ENCODE measurements at regions not wholly inside any gene's neighbourhood (a gene's known extent, or its start where the extent isn't known, plus 50 kb on each side); places are given as distances from the start of the nearest gene placed in this dataset.

DNA sequence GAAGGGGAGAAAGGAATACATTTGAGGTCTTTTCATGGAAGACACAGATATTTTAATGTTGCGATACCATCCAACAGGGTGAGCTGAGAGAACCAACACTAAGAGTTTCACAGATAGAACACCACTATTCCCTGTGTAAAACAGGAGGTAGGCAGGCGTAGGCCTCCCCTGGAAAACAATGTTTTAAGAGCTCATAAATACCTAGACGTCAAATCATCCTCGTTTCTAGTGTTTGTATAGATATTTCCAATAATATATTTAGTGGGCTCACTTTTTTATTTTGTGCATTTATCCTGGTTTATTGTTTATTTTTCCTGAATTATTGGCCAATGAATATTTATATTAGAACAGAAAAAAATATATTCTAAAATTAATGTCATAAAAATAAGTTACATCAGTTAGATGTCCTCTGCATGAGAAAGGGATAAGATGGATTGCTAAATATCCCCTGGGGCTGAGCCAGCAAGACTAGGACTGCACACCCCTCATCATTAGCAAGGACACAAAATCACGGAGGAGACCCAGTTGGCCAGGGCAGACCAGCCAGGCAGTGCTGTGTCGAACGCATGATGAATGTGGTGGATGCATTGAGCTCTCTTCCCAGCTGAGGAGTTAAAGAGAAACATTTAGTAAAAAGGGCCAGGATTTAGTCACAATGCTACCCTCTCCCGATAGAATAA, 380.5 kb downstream of the C6orf118 start:
- TF ChIP-seq TAF1 (IDR thresholded peaks at IDR 0.05; ENCODE audit: low read depth), result no peak
- TF ChIP-seq, protein P1, sequence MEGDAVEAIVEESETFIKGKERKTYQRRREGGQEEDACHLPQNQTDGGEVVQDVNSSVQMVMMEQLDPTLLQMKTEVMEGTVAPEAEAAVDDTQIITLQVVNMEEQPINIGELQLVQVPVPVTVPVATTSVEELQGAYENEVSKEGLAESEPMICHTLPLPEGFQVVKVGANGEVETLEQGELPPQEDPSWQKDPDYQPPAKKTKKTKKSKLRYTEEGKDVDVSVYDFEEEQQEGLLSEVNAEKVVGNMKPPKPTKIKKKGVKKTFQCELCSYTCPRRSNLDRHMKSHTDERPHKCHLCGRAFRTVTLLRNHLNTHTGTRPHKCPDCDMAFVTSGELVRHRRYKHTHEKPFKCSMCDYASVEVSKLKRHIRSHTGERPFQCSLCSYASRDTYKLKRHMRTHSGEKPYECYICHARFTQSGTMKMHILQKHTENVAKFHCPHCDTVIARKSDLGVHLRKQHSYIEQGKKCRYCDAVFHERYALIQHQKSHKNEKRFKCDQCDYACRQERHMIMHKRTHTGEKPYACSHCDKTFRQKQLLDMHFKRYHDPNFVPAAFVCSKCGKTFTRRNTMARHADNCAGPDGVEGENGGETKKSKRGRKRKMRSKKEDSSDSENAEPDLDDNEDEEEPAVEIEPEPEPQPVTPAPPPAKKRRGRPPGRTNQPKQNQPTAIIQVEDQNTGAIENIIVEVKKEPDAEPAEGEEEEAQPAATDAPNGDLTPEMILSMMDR (IDR thresholded peaks at IDR 0.05; ENCODE audit: poor library complexity, severe bottlenecking), result no peak
- TF ChIP-seq POLR2AphosphoS5 (IDR thresholded peaks at IDR 0.05), result peak; percentile 1
- no peak for TF ChIP-seq EZH2 (IDR thresholded peaks at IDR 0.05; ENCODE audit: borderline replicate concordance, insufficient read depth, low read length, poor library complexity, severe bottlenecking)
- TF ChIP-seq EP300 (conservative IDR thresholded peaks at IDR 0.05; ENCODE audit: poor library complexity, severe bottlenecking), result no peak

All from neural cell (in vitro differentiated cells).